Astrocyte of the spinal cord (primary cell): ENCODE measurements at regions not wholly inside any gene's neighbourhood (a gene's known extent, or its start where the extent isn't known, plus 50 kb on each side); places are given as distances from the start of the nearest gene placed in this dataset.
"Not testable (repeated sequence)": the region's sequence is repeated elsewhere in the genome, so short reads cannot be mapped to it uniquely, and the experiment has no call there.

Source experiments
- DNase-seq: peaks from one replicate; pipeline ENCODE4 v3.0.0; 2011; ENCODE audit warnings: low read depth, low spot score
- H3K4me3 ChIP-seq: 2 replicates; pipeline ENCODE4 v1.5.1; 2011; ENCODE audit warnings: low read depth, mild to moderate bottlenecking, low read length, moderate library complexity
- CTCF ChIP-seq: IDR thresholded peaks from 2 replicates; pipeline ENCODE4 v1.5.1; 2012; ENCODE audit warnings: low read depth, mild to moderate bottlenecking, low read length, inconsistent platforms
- in situ Hi-C: cut with HindIII; loops from 2 replicates; pipeline ENCODE4 v1.10.0; 2017; ENCODE audit warnings: low sequenced_read_pairs

- no peak for DNase-seq
- H3K4me3 ChIP-seq = no peak overlapping the region
- in situ Hi-C loops = no loop called here
- no peak for TF ChIP-seq CTCF
These were observed 67.2 kb upstream of the PPP2R2D start for GRCh38 chr10:131833446-131834080.

GRCh38 chr10:131834152-131834810 is 66.5 kb upstream of the PPP2R2D start:
- H3K4me3 ChIP-seq = no peak overlapping the region
- TF ChIP-seq CTCF = no peak
- DNase-seq = no peak
- in situ Hi-C loops = no loop called here

GRCh38 chr10:131838966-131839742 is 61.7 kb upstream of the PPP2R2D start:
- in situ Hi-C loops = no loop called here
- H3K4me3 ChIP-seq = no peak overlapping the region
- no peak for TF ChIP-seq CTCF
- no peak for DNase-seq

- H3K4me3 ChIP-seq, DNase-seq, in situ Hi-C loops: not testable (repeated sequence)
These were observed 60.7 kb upstream of the PPP2R2D start for GRCh38 chr10:131839880-131840787.

- H3K4me3 ChIP-seq = no peak overlapping the region
- TF ChIP-seq CTCF = no peak
- in situ Hi-C loops = no loop called here
- DNase-seq = no peak
These were observed 60.1 kb upstream of the PPP2R2D start for GRCh38 chr10:131840788-131841118.

- in situ Hi-C loops = no loop called here
- DNase-seq = no peak
- TF ChIP-seq CTCF = no peak
- H3K4me3 ChIP-seq = no peak overlapping the region
These were observed 59.6 kb upstream of the PPP2R2D start for GRCh38 chr10:131841131-131841660.
